K562 (cell line): ENCODE measurements at regions not wholly inside any gene's neighbourhood (a gene's known extent, or its start where the extent isn't known, plus 50 kb on each side); places are given as distances from the start of the nearest gene placed in this dataset.

Experiments used
- ARID3B ChIP-seq: fragments of 250-450 bp; sonication (Bioruptor Pico); IDR thresholded peaks from 2 replicates; pipeline ENCODE4 v1.4.0; 2020; ENCODE audit warnings: borderline replicate concordance
- CCAR2 ChIP-seq: fragments of 200-400 bp; formaldehyde crosslinking; IDR thresholded peaks from 2 replicates; pipeline ENCODE4 v1.6.1; 2017; ENCODE audit warnings: mild to moderate bottlenecking, low read depth, low read length
- RREB1 ChIP-seq: fragments of 250-450 bp; sonication (Bioruptor Pico); IDR thresholded peaks from 2 replicates; pipeline ENCODE4 v1.4.0; 2020
- XRCC5 ChIP-seq: fragments of 200-400 bp; formaldehyde crosslinking; IDR thresholded peaks from 2 replicates; pipeline ENCODE4 v1.6.1; 2017; ENCODE audit warnings: low read depth, mild to moderate bottlenecking, low read length
- YY1 ChIP-seq, 3 experiments: IDR thresholded peaks; 2 replicates each; pipeline ENCODE4 v1.6.1; 2011; ENCODE audit warnings: low read length in 2 of 3, mild to moderate bottlenecking in 2 of 3, moderate library complexity in 2 of 3, borderline replicate concordance in 1 of 3, control low read depth in 1 of 3, low read depth in 1 of 3; ENCODE audit not compliant: insufficient read depth in 3 of 3, insufficient replicate concordance in 2 of 3, control insufficient read depth in 1 of 3, insufficient read length in 1 of 3; ENCODE audit errors: extremely low read depth in 1 of 3
- ZNF583 ChIP-seq: fragments of 250-450 bp; sonication (Bioruptor Pico); IDR thresholded peaks from 2 replicates; pipeline ENCODE4 v1.4.0; 2020
- ZNF76 ChIP-seq: fragments of 250-450 bp; sonication (Bioruptor Pico); IDR thresholded peaks from 2 replicates; pipeline ENCODE4 v1.4.0; 2020; ENCODE audit warnings: mild to moderate bottlenecking, moderate library complexity, borderline replicate concordance

GRCh38 chr14:86780876-86781510, 1212.0 kb downstream of the GALC start (continued):
- TF ChIP-seq ARID3B (no peak), ZNF76 (no peak), RREB1 (CRISPR knock-in tag) (no peak), CCAR2 (no peak), ZNF583 (CRISPR knock-in tag) (no peak), YY1 (IDR thresholded peaks at IDR 0.05; ENCODE audit: borderline replicate concordance in 1 of 3, control insufficient read depth in 1 of 3, extremely low read depth in 1 of 3, insufficient read depth in 3 of 3, insufficient read length in 1 of 3, insufficient replicate concordance in 2 of 3, low read depth in 1 of 3, low read length in 2 of 3) (no peak), XRCC5 (no peak)
